Activated CD4-positive, alpha-beta T cell treated with anti-CD3 and anti-CD28 coated beads, Interleukin-2, Interleukin-4, amounts not matched to agents 100 ng/mL and 50 ng/mL, durations not matched to agents 16 hours and 8 hours (primary cell): ENCODE measurements at regions not wholly inside any gene's neighbourhood (a gene's known extent, or its start where the extent isn't known, plus 50 kb on each side); places are given as distances from the start of the nearest gene placed in this dataset.
A peak's percentile ranks its signal among the peaks of the same experiment; 100 is the strongest.

Experiments
- DNase-seq: peaks from one replicate; pipeline ENCODE4 v3.0.0-alpha.2; 2020; ENCODE audit warnings: low spot score

DNA sequence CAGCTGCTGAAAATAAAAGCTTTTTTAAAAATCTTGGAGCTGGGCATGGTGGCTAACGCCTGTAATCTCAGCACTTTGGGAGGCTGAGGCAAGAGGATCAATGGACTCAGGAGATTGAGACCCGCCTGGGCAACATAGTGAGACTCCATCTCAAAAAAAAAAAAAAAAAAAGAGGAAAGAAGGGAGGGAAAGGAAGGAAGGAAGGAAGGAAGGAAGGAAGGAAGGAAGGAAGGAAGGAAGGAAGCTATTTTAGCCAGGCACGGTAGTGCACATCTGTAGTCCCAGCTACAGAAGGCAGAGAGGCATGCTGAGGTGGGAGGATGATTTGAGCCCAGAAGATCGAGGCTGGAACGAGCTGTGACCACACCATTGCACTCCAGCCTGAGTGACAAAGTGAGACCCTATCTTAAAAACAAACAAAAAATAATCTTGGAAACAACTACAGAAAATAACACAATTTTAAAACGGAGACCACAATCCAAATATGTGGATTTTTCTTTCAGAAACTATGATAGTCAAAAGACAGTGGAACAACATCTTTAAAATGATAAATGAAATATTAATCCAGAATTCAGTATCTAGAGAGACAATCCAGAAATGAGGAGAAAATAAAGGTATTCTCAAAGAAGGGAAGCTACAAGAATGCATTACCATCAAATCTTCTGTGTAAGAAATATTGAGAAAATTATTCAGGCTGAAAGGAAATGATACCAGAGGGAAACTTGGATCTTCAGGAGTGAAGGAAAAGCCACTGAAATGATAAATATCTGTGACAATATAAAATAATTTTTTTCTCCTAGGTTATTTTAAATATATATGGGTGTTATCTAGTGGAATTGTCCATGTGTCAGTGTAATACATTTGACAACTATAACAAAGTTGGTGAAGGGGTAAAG is 182.0 kb downstream of the GPX5 start:
- no peak for DNase-seq

GRCh38 chr6:28709478-28710349 is 184.0 kb downstream of the GPX5 start:
- no peak for DNase-seq

DNA sequence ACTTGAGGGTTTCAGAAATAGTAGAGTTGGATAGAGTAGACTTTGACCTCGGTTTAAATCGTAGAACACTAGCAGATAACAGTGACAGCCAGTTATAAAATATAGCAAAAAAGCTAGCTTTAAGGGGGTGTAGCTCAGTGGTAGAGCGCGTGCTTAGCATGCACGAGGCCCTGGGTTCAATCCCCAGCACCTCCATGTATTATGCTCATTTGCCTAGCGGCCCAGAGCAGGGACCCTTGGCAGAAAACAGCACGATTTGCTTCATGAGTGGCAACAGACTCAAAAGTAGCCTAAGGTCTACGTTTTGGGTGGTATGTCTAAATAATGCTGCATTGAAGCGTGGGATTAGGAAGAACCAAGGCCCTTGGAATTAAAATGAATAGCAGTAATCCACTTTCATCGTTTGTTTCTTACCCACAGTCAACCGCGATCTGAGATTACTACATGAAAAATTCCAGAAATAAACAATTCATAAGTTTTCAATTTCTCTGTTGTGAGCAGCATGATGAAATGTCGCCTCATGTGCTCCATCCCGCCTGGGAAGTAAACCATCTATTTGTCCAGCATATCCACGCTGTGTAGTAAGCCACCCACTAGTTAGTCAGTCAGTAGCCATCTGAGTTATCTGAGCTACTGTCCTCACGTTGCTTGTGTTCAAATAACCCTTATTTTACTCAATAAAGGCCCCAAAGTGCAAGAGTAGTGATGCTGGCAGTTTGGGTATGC is 184.9 kb downstream of the GPX5 start:
- DNase-seq = peak; percentile 86

DNA sequence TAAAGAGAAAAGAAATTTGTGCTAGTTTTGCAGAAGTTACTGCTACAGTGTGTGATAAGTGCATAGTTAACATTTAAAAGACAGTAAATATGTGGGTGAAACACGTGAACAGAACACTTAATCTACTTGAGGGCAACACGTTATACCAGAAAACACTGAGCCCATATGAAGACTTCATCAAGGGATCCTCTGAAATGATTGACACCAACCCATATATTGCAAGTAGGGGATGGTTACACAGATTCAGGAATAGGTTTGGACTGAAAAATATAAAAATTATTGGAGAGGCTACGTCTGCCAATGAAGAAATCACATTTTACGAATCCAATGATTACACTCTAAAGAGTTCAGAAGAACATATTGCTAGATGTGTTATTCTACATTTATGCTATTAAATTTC is 185.6 kb downstream of the GPX5 start:
- no peak for DNase-seq

GRCh38 chr6:28711788-28712341 is 186.2 kb downstream of the GPX5 start:
- DNase-seq = no peak

- no peak for DNase-seq
Measured at GRCh38 chr6:28712982-28713381, 187.3 kb downstream of the GPX5 start.

DNA sequence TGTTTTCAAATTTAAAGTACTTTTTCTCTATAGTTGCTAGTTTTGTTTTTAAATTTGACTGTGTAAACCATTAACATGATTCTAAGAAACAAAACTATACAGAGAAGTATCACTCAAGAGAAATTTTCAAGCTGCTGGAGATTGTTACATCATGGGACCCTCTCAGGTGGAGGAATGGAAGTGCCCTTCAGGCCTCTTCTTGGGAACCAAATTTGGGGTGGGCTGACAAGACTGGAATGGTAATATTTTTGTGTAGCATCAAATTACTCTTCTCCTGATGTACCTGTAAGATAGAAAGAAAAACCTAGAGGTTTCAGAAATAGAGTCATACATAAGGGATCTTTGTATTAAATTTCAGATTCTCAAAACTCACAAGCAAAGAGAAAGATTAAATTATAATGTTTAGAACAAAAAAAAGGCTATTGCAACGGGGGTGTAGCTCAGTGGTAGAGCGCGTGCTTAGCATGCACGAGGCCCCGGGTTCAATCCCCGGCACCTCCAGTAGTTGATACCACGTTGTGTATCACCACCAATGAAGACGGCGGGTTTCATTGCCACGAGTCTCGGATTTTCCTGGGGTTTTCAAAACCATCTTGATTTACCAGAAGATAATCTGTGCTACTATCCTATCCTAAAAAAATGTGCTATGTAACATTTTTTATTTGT is 193.7 kb downstream of the GPX5 start:
- peak; percentile 82 for DNase-seq

- no peak for DNase-seq
Measured at GRCh38 chr6:28720357-28721231, 194.9 kb downstream of the GPX5 start.

DNA sequence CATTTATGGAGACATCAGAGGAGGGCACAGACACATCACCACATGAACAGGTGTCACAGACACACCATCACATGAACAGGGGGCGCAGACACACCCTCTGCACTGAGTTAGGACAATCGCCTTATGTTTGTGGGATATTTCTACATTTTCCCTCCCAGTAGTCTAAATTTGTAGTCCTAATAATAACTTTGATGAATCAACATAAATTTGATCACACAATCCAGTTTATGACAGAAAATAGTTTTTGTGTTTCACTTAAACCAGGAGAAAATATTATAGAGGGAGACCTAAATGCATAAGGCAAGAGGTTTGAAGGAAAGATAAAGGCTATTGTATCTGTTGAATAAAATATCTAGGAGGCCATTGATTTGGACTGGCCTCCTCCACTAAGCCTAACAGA is 195.7 kb downstream of the GPX5 start:
- no peak for DNase-seq

GRCh38 chr6:28724395-28724794 is 198.7 kb downstream of the GPX5 start:
- DNase-seq = no peak

- DNase-seq = no peak
Measured at GRCh38 chr6:28725274-28725809, 198.4 kb downstream of the TRIM27 start.

DNA sequence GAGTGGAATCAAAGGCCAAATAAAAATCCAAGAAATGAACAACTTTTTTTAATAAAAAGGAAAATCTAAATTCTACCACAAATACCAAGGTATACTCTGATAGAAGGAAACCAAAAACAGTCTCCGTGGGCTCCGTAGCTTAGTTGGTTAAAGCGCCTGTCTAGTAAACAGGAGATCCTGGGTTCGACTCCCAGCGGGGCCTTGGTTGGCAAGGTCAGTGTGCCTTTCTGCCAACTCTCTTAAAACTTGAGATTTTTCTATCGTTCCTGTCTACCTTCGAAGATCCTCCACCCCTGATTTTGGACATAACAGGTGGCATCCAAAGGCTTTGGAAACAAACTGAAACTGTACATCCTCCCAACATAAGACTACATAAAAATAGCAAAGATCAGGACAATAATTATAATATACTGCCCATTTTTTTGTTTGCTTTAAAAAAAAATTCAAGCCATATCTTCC is 197.9 kb downstream of the TRIM27 start:
- DNase-seq = peak; percentile 70

DNA sequence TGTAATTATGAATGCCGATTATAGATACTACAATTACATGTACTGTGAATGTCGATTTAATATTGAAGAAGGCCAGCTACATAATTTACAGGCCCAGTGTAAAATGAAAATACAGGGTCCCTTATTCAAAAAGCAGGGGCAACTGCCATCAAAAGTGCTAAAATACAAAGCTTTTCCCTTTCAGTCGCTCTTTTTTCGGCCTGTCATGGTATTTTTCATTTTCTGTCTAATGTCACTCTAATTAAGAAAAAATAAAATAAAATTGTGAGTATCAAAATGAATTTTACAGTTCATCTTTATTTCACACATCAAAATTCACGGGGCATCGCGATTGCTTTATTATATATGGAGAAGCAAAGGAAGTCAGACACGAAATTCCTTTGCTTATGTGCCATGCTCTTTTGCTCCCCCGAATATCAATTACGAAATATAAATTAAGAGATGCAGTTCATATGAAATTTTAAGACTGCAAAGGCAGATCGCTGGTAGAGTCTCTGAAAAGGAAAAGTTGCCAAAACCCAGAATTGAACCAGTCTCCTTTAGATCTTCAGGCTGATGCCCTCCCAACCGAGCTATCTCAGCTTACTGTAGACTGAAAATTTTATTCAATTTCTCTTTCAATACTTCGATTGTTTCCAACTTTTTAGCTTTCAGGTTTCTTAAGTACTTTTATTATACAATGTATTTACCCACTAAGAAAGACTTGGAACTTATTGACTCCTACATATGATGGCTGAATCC is 197.0 kb downstream of the TRIM27 start:
- no peak for DNase-seq

DNA sequence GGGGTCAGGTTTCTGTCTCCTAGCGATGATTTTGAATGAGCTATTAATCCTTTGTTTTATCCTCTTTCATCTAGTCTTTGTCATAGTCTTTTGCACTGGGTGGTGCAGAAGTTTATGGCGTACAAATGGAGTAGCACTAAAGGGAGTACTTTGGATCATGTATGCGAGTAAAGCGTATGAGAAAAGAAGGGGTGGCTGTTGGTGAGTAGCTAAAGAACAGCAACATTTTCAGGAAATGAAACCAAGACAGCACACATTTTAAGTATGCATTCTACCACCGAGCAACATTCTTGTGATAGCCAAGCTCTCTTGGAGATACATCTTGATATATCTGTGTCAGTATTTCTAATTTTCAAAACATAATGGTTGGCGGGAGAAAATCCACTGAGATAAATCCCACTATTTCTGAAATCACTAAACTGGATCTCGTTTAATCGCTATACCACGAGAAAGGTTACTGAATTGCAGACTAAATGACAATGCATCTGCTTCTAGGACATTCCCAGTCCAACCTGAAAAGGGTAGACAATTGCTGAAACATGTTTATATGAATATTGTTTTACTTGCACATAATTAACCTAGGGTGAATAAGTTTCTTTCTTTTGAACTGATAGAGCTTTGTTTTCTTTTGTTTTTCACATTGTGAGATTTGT is 196.1 kb downstream of the TRIM27 start:
- no peak for DNase-seq

DNA sequence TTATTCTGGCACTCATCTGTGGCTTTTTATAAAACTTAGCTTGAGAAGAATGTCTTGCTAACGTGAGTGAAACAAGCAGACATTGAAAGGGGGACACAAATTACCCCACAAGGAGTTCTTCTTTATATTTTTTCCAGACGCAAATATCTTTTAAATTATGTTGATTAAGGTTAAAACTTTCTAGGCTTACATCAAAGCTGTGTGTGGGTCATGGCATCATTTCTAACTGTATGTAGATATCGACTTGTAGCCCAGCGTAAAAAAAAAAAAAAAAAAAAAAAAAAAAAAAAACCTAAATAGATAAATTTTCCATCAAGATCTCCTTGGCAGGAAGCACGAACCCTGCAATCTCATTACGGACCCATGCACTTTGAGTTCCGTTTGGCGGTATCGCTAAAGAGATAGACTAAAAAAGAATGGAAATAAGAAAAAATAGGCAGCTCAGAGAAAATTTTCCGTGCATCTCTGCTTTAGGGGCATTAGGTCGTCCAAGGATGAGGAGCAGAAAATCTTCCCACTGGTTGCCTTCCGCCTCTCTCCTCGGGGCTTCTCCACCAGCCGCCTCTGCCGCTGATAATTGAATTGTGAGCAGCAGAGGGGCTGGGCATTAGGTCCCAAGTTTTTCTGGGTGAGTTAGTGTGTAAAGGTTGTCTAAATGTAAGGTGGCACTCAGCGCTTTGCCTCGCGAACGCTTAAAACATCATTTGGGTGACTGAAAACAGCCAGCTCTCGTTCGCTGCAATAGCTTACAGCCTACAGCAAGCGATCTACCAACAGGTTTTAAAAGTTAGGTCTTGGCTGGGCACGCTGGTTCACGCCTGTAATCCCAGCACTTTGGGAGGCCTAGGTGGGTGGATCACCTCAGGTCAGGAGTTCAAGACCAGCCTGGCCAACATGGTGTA is 194.0 kb downstream of the TRIM27 start:
- DNase-seq = no peak

DNA sequence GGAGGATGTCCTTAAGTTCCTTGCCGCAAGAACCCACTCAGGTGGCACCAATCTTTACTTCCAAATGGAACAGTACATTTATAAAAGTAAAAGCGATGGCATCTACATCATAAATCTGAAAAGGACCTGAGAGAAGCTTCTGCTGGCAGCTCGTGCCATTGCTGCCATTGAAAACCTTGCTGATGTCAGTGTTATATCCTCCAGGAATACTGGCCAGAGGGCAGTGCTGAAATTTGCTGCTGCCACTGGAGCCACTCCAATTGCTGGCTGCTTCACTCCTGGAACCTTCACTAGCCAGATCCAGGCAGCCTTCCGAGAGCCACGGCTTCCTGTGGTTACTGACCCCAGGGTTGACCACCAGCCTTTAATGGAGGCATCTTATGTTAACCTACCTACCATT is 191.7 kb downstream of the TRIM27 start:
- DNase-seq = no peak

DNA sequence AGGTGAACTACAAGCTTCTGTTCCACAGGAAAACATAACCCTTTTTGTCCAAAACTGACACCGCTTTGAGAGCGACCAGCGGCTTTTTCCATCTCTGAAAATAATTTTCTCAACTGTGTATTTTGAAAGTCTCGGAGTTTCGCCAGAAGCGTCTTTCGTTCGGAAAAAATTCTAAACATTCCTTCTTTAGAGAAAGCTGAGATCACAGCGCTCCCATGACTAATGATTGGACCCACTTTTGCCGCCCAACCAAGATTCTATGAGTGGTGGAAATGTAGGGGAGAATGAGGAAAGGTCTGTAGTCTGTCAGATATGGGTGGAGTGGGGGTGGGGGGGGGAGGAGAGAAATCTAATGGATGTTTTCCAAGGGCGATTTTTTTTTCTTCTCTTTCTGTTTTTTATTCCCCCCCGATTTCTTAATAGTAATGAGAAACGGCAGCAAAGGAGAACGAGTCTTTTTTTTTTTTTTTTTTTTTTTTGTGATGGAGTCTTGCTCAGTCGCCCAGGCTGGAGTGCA is 189.3 kb downstream of the TRIM27 start:
- no peak for DNase-seq

GRCh38 chr6:28736121-28736520 is 187.7 kb downstream of the TRIM27 start:
- no peak for DNase-seq
